Urinary bladder (tissue), 3 donors: ENCODE measurements at regions not wholly inside any gene's neighbourhood (a gene's known extent, or its start where the extent isn't known, plus 50 kb on each side); places are given as distances from the start of the nearest gene placed in this dataset.

Experiments
- DNase-seq: peaks from one replicate; pipeline ENCODE4 v3.0.0-alpha.2; 2015; ENCODE audit errors: extremely low spot score
- H3K27ac ChIP-seq: one replicate; pipeline ENCODE4 v1.5.1; 2013; ENCODE audit warnings: low read depth, mild to moderate bottlenecking, moderate library complexity
- H3K36me3 ChIP-seq: one replicate; pipeline ENCODE4 v1.6.1; 2013; ENCODE audit warnings: mild to moderate bottlenecking, moderate library complexity; ENCODE audit not compliant: insufficient read depth
- H3K4me1 ChIP-seq: one replicate; pipeline ENCODE4 v1.6.1; 2013; ENCODE audit warnings: mild to moderate bottlenecking, moderate library complexity; ENCODE audit not compliant: insufficient read depth
- H3K4me3 ChIP-seq: one replicate; pipeline ENCODE4 v1.5.1; 2013; ENCODE audit warnings: low read depth, low read length
- WGBS: extraction: QIAGEN DNeasy Blood & Tissue Kit; methylation state at CpG from one replicate; pipeline ENCODE4 v1.1.7; 2013; 5-methylcytosine and 5-hydroxymethylcytosine counted together
- donor health status: healthy with polysubstance abuse.
- donor health status: healthy.

DNA sequence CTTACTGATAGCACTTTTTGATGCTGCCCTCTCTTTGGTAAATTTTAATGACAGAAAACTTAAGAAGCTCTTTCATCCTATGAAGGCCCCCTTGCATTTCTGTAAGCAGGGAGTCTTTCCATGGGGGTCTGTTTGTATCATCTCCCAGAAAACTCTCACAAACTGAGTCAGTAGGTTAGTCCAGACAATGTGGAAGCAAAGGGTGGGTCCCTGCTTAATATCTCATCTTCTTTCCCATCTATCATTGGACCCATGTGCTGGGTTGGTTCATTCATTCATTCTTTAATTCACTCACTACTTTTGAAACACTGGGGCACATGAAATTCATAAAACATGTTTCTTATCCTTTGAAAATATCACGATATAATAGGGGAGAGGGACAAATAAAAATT lies 164.3 kb downstream of the NTMT2 start:
- Histone ChIP-seq H3K4me1 (no peaks in the 10 kb centered on the region), H3K36me3 (no peaks in the 10 kb centered on the region), H3K4me3 (no peak overlapping the region), H3K27ac (no peak overlapping the region)
- 89% methylated on average over 1 of the region's 1 CpG for WGBS
- no peak for DNase-seq

GRCh38 chr1:170310951-170311350 lies 165.2 kb downstream of the NTMT2 start:
- Histone ChIP-seq H3K36me3 (no peaks in the 10 kb centered on the region), H3K27ac (no peak overlapping the region), H3K4me3 (no peak overlapping the region), H3K4me1 (no peaks in the 10 kb centered on the region)
- WGBS, result 87% methylated on average over 1 of the region's 1 CpG
- no peak for DNase-seq

DNA sequence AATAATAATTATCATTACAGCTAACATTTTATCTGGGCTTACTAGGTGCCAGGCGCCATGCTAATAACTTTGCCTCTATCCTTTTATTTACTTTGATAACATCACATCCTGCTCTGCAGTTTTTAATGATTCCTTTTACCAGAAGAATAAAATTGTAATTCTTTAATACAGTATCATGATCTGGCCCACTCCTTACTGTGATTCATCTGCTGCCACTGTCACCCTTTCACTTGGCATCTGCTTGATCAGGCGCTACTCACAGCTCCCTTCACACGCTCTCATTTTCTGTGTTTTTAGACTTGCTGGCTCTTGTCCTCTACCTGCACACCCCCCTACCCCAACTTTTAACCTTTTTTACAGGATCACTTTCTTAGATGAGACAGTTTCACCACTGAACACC lies 167.5 kb downstream of the NTMT2 start:
- WGBS, result 82% methylated on average over 3 of the region's 3 CpGs

GRCh38 chr1:170316270-170316669 lies 170.5 kb downstream of the NTMT2 start:
- Histone ChIP-seq H3K4me3 (no peak overlapping the region), H3K27ac (no peak overlapping the region), H3K4me1 (no peaks in the 10 kb centered on the region), H3K36me3 (no peaks in the 10 kb centered on the region)
- 75% methylated on average over 5 of the region's 5 CpGs for WGBS
- no peak for DNase-seq

More for the DNA sequence above, 167.5 kb downstream of the NTMT2 start:
- DNase-seq, result no peak
- no peaks in the 10 kb centered on the region for H3K4me1 ChIP-seq
- H3K27ac ChIP-seq, result no peak overlapping the region
- no peak overlapping the region for H3K4me3 ChIP-seq
- H3K36me3 ChIP-seq, result no peaks in the 10 kb centered on the region

GRCh38 chr1:170318141-170318540 lies 172.4 kb downstream of the NTMT2 start:
- WGBS, result 69% methylated on average over 1 of the region's 1 CpG
- Histone ChIP-seq H3K36me3 (no peaks in the 10 kb centered on the region), H3K4me1 (no peaks in the 10 kb centered on the region), H3K4me3 (no peak overlapping the region), H3K27ac (no peak overlapping the region)
- no peak for DNase-seq

GRCh38 chr1:170318736-170319135 lies 173.0 kb downstream of the NTMT2 start:
- H3K4me1 ChIP-seq, result no peaks in the 10 kb centered on the region

GRCh38 chr1:170321113-170321512 lies 175.4 kb downstream of the NTMT2 start:
- no peak for DNase-seq
- Histone ChIP-seq H3K27ac (no peak overlapping the region), H3K4me3 (no peak overlapping the region), H3K4me1 (no peaks in the 10 kb centered on the region), H3K36me3 (no peaks in the 10 kb centered on the region)
- WGBS, result 68% methylated on average over 6 of the region's 6 CpGs

More at GRCh38 chr1:170318736-170319135, 173.0 kb downstream of the NTMT2 start:
- DNase-seq, result no peak
- Histone ChIP-seq H3K27ac (no peak overlapping the region), H3K36me3 (no peaks in the 10 kb centered on the region), H3K4me3 (no peak overlapping the region)

DNA sequence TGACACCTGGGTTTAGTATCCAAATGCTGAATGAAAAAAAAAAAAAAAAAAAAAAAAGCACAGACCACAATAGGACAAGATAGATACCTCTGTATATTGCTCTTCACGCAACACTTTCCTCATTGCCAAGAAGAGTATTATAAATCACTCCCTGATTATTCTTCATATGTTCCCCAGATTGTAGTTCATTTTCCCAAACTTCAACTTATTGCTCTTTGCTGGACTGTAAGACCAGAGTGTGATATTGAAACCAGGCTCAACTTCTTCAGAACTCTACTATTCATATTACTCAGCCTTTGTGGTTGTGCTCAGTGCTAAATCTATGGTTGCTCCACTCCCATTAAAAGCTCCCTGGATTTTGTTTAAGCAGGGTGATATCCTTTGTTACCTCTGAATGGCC lies 180.4 kb downstream of the NTMT2 start:
- WGBS, result 92% methylated on average over 1 of the region's 1 CpG
- Histone ChIP-seq H3K4me1 (no peaks in the 10 kb centered on the region), H3K4me3 (no peak overlapping the region), H3K27ac (no peak overlapping the region), H3K36me3 (no peaks in the 10 kb centered on the region)
- DNase-seq, result no peak

GRCh38 chr1:170332801-170333200 lies 187.0 kb downstream of the NTMT2 start:
- DNase-seq, result no peak
- Histone ChIP-seq H3K4me1 (no peaks in the 10 kb centered on the region), H3K36me3 (no peaks in the 10 kb centered on the region), H3K27ac (no peak overlapping the region), H3K4me3 (no peak overlapping the region)

DNA sequence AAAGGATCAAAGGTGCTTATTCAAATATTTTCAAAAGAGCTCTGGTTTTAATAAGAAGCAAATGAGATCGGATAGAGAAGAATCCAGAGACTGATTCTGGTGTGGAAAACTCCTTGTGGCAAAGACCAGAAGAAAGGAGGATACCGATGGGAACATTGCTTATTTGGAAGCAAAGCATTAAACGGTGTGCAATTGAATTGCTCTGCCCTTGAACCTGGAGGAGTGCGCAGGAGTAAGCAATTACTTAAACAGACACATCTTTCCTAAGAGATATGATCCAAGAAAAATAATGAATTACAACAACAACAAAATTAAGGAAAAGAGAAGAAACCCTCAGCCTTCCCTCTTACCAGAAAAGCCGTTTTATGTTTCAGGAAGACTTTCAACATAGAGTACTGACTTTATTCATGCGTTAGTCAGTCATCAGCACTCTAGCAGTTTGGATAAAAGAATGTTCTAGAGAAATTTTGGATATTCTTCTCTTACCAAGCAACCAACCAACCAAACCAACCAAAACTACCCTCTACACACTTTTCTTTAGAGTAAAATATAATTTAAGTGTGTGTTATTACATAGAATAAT lies 191.7 kb downstream of the NTMT2 start:
- DNase-seq, result no peak
- 87% methylated on average over 6 of the region's 6 CpGs for WGBS
- no peak overlapping the region for H3K27ac ChIP-seq
- H3K4me1 ChIP-seq, result no peaks in the 10 kb centered on the region
- H3K4me3 ChIP-seq, result no peak overlapping the region
- no peaks in the 10 kb centered on the region for H3K36me3 ChIP-seq

- Histone ChIP-seq H3K27ac (no peak overlapping the region), H3K36me3 (no peaks in the 10 kb centered on the region), H3K4me3 (no peak overlapping the region), H3K4me1 (no peaks in the 10 kb centered on the region)
- WGBS, result 69% methylated on average over 2 of the region's 2 CpGs
- no peak for DNase-seq
Measured at GRCh38 chr1:170339534-170339933, 192.4 kb upstream of the GORAB start.

DNA sequence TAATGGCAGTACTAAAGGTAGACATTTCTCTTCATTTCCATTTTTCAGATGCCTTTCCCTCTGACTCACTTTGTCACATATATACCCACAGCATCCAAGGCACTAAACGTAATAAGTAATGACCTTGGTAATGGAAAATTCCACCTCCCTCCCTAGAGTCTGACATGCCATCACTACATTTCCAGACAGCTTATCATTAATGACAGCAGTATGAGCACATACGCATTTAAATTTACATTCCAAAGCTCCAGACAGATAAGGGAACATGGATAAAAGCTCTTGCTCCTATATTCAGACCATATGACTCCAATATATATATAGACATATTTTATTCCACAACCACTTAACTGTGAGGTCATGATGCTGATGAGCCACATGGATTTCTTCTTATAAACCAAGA lies 191.7 kb upstream of the GORAB start:
- 47% methylated on average over 2 of the region's 2 CpGs for WGBS
- H3K4me3 ChIP-seq, result no peak overlapping the region
- no peak overlapping the region for H3K27ac ChIP-seq
- no peaks in the 10 kb centered on the region for H3K4me1 ChIP-seq
- H3K36me3 ChIP-seq, result no peaks in the 10 kb centered on the region
- DNase-seq, result no peak

DNA sequence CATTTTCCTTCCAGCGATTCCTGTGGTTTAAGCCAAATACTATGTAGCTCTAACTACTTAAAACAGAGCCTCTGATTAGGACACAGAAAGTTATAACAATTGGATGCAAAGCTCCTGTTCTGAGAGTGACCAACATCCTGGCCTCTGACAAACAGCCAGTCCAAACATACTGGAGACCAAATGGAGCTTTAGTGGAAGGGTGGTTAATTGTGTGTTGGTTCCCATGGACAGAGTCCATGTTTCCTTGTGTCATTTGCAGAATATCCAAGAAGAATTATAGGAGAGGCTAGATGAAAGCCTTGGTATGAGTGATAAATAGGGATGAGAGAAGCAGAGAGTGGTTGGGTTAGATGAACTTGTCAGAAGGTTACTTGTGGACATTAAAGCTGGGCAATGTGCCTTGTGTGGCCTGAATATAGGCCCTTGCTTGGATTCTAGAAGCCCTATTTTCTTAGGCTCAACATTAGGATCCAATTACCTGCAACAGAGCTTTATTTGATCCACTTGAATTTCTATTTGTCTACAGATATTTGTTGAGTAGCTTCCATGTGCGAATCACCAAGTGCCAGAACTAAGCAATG lies 180.5 kb upstream of the GORAB start:
- no peak overlapping the region for H3K4me3 ChIP-seq
- 82% methylated on average over 2 of the region's 2 CpGs for WGBS
- H3K27ac ChIP-seq, result no peak overlapping the region
- no peaks in the 10 kb centered on the region for H3K4me1 ChIP-seq
- no peaks in the 10 kb centered on the region for H3K36me3 ChIP-seq
- DNase-seq, result no peak

DNA sequence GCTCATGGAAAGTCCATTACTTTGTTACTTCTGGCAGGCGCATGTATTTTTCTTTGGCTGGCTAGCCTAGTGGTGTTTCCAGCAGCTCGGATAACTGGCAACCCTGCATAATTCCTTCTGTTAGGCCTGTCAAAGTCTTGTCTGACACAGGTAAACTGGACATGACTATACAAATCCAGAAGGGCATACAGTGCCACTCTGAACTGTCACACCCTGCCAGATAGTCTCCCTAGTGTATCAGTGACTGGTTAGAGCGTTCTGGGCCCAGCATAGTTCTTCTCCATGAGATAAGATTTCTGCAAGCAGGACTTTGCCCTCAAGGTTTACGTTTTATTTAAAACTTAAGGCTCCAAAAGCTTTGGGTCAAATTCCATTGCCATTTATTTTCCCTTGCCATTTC lies 177.7 kb upstream of the GORAB start:
- no peaks in the 10 kb centered on the region for H3K36me3 ChIP-seq
- H3K4me1 ChIP-seq, result no peaks in the 10 kb centered on the region
- no peak overlapping the region for H3K4me3 ChIP-seq
- no peak for DNase-seq
- whole genome bisulfite sequencing, result 76% methylated on average over 4 of the region's 4 CpGs
- H3K27ac ChIP-seq, result no peak overlapping the region

GRCh38 chr1:170354690-170355089 lies 177.3 kb upstream of the GORAB start:
- no peaks in the 10 kb centered on the region for H3K4me1 ChIP-seq
- no peak overlapping the region for H3K27ac ChIP-seq
- WGBS, result 81% methylated on average over 3 of the region's 3 CpGs

More at GRCh38 chr1:170354690-170355089, 177.3 kb upstream of the GORAB start:
- DNase-seq, result no peak
- no peaks in the 10 kb centered on the region for H3K36me3 ChIP-seq
- no peak overlapping the region for H3K4me3 ChIP-seq
